C4-2B (cell line): ENCODE measurements at regions not wholly inside any gene's neighbourhood (a gene's known extent, or its start where the extent isn't known, plus 50 kb on each side); places are given as distances from the start of the nearest gene placed in this dataset.

Experiments used
- CTCF ChIP-seq: fragments of 450-650 bp; conservative IDR thresholded peaks from 2 replicates; pipeline ENCODE4 v1.5.1; 2017; ENCODE audit warnings: mild to moderate bottlenecking
- ZFX ChIP-seq: fragments of 450-650 bp; IDR thresholded peaks from 2 replicates; pipeline ENCODE4 v1.6.1; 2017

- TF ChIP-seq CTCF (no peak), ZFX (no peak)
Observed at GRCh38 chr5:67543720-67544270, 347.2 kb upstream of the CD180 start.
